ENCODE measurements at regions not wholly inside any gene's neighbourhood (a gene's known extent, or its start where the extent isn't known, plus 50 kb on each side); places are given as distances from the start of the nearest gene placed in this dataset.
A peak's percentile ranks its signal among the peaks of the same experiment; 100 is the strongest.

- DNase-seq (ENCODE audit: low read depth in 1 of 2, low spot score in 1 of 2) = no peak
These were observed 650.3 kb downstream of the AJAP1 start for GRCh38 chr1:5304702-5305101.

- no peak for DNase-seq (ENCODE audit: low read depth in 1 of 2, low spot score in 1 of 2)
These were observed 644.0 kb downstream of the AJAP1 start for GRCh38 chr1:5298376-5298775.

- DNase-seq (ENCODE audit: low read depth in 1 of 2, low spot score in 1 of 2) = no peak
These were observed 643.5 kb downstream of the AJAP1 start for GRCh38 chr1:5297886-5298239.

GRCh38 chr1:5297180-5297885, 642.9 kb downstream of the AJAP1 start:
- no peak for DNase-seq (ENCODE audit: low read depth in 1 of 2, low spot score in 1 of 2)

GRCh38 chr1:5296557-5297179, 642.3 kb downstream of the AJAP1 start:
- no peak for DNase-seq (ENCODE audit: low read depth in 1 of 2, low spot score in 1 of 2)

- DNase-seq (ENCODE audit: low read depth in 1 of 2, low spot score in 1 of 2) = no peak
These were observed 641.7 kb downstream of the AJAP1 start for GRCh38 chr1:5296095-5296494.

- DNase-seq (ENCODE audit: low read depth in 1 of 2, low spot score in 1 of 2) = no peak
These were observed 637.5 kb downstream of the AJAP1 start for GRCh38 chr1:5291889-5292288.

GRCh38 chr1:5287178-5288150, 633.1 kb downstream of the AJAP1 start:
- no peak for DNase-seq (ENCODE audit: low read depth in 1 of 2, low spot score in 1 of 2)

- DNase-seq (ENCODE audit: low read depth in 1 of 2, low spot score in 1 of 2) = peak in 1 of 2 donors; percentile 5
These were observed 631.8 kb downstream of the AJAP1 start for GRCh38 chr1:5286244-5286643.

GRCh38 chr1:5274527-5274926, 620.1 kb downstream of the AJAP1 start:
- DNase-seq (ENCODE audit: low read depth in 1 of 2, low spot score in 1 of 2) = no peak

- DNase-seq (ENCODE audit: low read depth in 1 of 2, low spot score in 1 of 2) = no peak
These were observed 619.0 kb downstream of the AJAP1 start for GRCh38 chr1:5273280-5274003.

GRCh38 chr1:5272325-5272724, 617.9 kb downstream of the AJAP1 start:
- no peak for DNase-seq (ENCODE audit: low read depth in 1 of 2, low spot score in 1 of 2)

GRCh38 chr1:5271264-5271663, 616.9 kb downstream of the AJAP1 start:
- DNase-seq (ENCODE audit: low read depth in 1 of 2, low spot score in 1 of 2) = no peak

GRCh38 chr1:5269901-5270300, 615.5 kb downstream of the AJAP1 start:
- DNase-seq (ENCODE audit: low read depth in 1 of 2, low spot score in 1 of 2) = no peak

- no peak for DNase-seq (ENCODE audit: low read depth in 1 of 2, low spot score in 1 of 2)
These were observed 613.3 kb downstream of the AJAP1 start for GRCh38 chr1:5267603-5268235.

GRCh38 chr1:5265438-5266075, 611.1 kb downstream of the AJAP1 start:
- no peak for DNase-seq (ENCODE audit: low read depth in 1 of 2, low spot score in 1 of 2)

GRCh38 chr1:5264476-5264875, 610.1 kb downstream of the AJAP1 start:
- no peak for DNase-seq (ENCODE audit: low read depth in 1 of 2, low spot score in 1 of 2)

- no peak for DNase-seq (ENCODE audit: low read depth in 1 of 2, low spot score in 1 of 2)
These were observed 602.4 kb downstream of the AJAP1 start for GRCh38 chr1:5256793-5257192.

GRCh38 chr1:5254975-5255374, 600.6 kb downstream of the AJAP1 start:
- no peak for DNase-seq (ENCODE audit: low read depth in 1 of 2, low spot score in 1 of 2)

GRCh38 chr1:5254131-5254725, 599.8 kb downstream of the AJAP1 start:
- DNase-seq (ENCODE audit: low read depth in 1 of 2, low spot score in 1 of 2) = no peak
